ENCODE measurements at regions not wholly inside any gene's neighbourhood (a gene's known extent, or its start where the extent isn't known, plus 50 kb on each side); places are given as distances from the start of the nearest gene placed in this dataset.

- in situ Hi-C loops (cut with HindIII; ENCODE audit: extremely low pct_ligation_motif_present, low pct_unique_long_range_greater_than_20kb), result no loop called here
- H3K9ac ChIP-seq (ENCODE audit: insufficient read depth, low read depth, low read length), result no peak overlapping the region
- no peak overlapping the region for H3K27ac ChIP-seq (ENCODE audit: extremely low read length, insufficient read depth, low read length)
- WGBS (ENCODE audit: low lambda C conversion rate), result 34% methylated on average over 7 of the region's 9 CpGs
- no TSS peak for BruUV-seq (replicated peaks)
- H3K36me3 ChIP-seq (replicated peaks in 1 of 2; ENCODE audit: control insufficient read depth in 1 of 2, insufficient read depth in 2 of 2, low read length in 2 of 2), result no peaks in the 10 kb centered on the region
- ChIA-PET POLR2A (no interaction called here), CTCF (ENCODE audit: low intra/inter-chr PET ratio, low total read pairs) (no interaction called here)
- H3K4me2 ChIP-seq (ENCODE audit: low read depth, low read length), result no peak overlapping the region
- DNase-seq (ENCODE audit: low spot score) (no peak), FAIRE-seq (no peak), ATAC-seq (no peak)
- intact Hi-C loops (cut with micrococcal nuclease; ENCODE audit: unreplicated experiment), result no loop called here
- H4K20me1 ChIP-seq (ENCODE audit: insufficient read depth, low read length), result no peaks in the 10 kb centered on the region
- H3K27me3 ChIP-seq (ENCODE audit: control insufficient read depth in 1 of 2, insufficient read depth in 2 of 2, low read length in 2 of 2), result peaks cover 0 to 16% of the 10 kb centered on the region in 2 experiments; a peak in 4 of 5 replicates
- H3K4me1 ChIP-seq (ENCODE audit: insufficient read depth, low read length), result no peaks in the 10 kb centered on the region
- no peaks in the 10 kb centered on the region for H3K79me2 ChIP-seq (ENCODE audit: insufficient read depth, low read length)
- no peaks in the 10 kb centered on the region; the same call in 1 of the 2 replicates for H3K9me3 ChIP-seq (ENCODE audit: low read length)
- TF ChIP-seq ZBTB42 (CRISPR knock-in tag; IDR thresholded peaks at IDR 0.05), result no peak
- no peak for TF ChIP-seq TFAP4 (IDR thresholded peaks at IDR 0.05; ENCODE audit: borderline replicate concordance, low read depth)
- TF ChIP-seq FOXC1 (CRISPR knock-in tag; IDR thresholded peaks at IDR 0.05; ENCODE audit: borderline replicate concordance), result no peak
- TF ChIP-seq RFX1 (IDR thresholded peaks at IDR 0.05), result no peak
- TF ChIP-seq ZNF501 (CRISPR knock-in tag; IDR thresholded peaks at IDR 0.05), result no peak
- no peak for TF ChIP-seq SNAPC5 (CRISPR knock-in tag; IDR thresholded peaks at IDR 0.05; ENCODE audit: borderline replicate concordance)
- no peak for TF ChIP-seq NFYB (CRISPR knock-in tag; IDR thresholded peaks at IDR 0.05)
- TF ChIP-seq ARNT2 (CRISPR knock-in tag; IDR thresholded peaks at IDR 0.05; ENCODE audit: low read depth), result no peak
- no peak for TF ChIP-seq ELF4 (CRISPR knock-in tag; IDR thresholded peaks at IDR 0.05; ENCODE audit: borderline replicate concordance)
- TF ChIP-seq E2F1 (CRISPR knock-in tag; IDR thresholded peaks at IDR 0.05), result no peak
- no peak for TF ChIP-seq HMGXB4 (CRISPR knock-in tag; IDR thresholded peaks at IDR 0.05; ENCODE audit: borderline replicate concordance in 1 of 2, low read depth in 1 of 2)
- no peak for TF ChIP-seq MTF1 (CRISPR knock-in tag; IDR thresholded peaks at IDR 0.05)
- no peak for TF ChIP-seq NFATC3 (CRISPR knock-in tag; IDR thresholded peaks at IDR 0.05)
- no peak overlapping the region for H2AFZ ChIP-seq (ENCODE audit: low read length)
- H3K4me3 ChIP-seq (replicated peaks in 1 of 3; ENCODE audit: insufficient read depth in 1 of 3, low read depth in 2 of 3, low read length in 3 of 3), result no peak overlapping the region
Observed at GRCh38 chr11:45424411-45425180, 138.5 kb upstream of the SYT13 start.
